Astrocyte (in vitro differentiated cells and primary cell): ENCODE measurements at regions not wholly inside any gene's neighbourhood (a gene's known extent, or its start where the extent isn't known, plus 50 kb on each side); places are given as distances from the start of the nearest gene placed in this dataset.

Experiments used
- CTCF ChIP-seq: IDR thresholded peaks from 2 replicates; pipeline ENCODE4 v1.5.1; 2011; ENCODE audit warnings: low read depth, mild to moderate bottlenecking, inconsistent platforms, low read length, moderate library complexity; ENCODE audit not compliant: insufficient read depth
- EZH2 ChIP-seq: IDR thresholded peaks from 2 replicates; pipeline ENCODE4 v1.6.1; 2012; ENCODE audit warnings: mild to moderate bottlenecking, low read length, inconsistent platforms; ENCODE audit not compliant: insufficient read depth

GRCh38 chr5:8685704-8686103, 816.8 kb downstream of the MTRR start:
- TF ChIP-seq CTCF (no peak), EZH2 (no peak)
